ENCODE measurements at regions not wholly inside any gene's neighbourhood (a gene's known extent, or its start where the extent isn't known, plus 50 kb on each side); places are given as distances from the start of the nearest gene placed in this dataset.

GRCh38 chr9:742914-743589 lies 98.4 kb upstream of the DMRT1 start:
- TF ChIP-seq CTCF (conservative IDR thresholded peaks at IDR 0.05 in 1 of 2, IDR thresholded peaks at IDR 0.05 in 1 of 2; ENCODE audit: low read depth in 1 of 2, low read length in 2 of 2) (no peak), EZH2 (IDR thresholded peaks at IDR 0.05; ENCODE audit: low read length, missing control alignments) (no peak)
- no peaks in the 10 kb centered on the region for H4K20me1 ChIP-seq (ENCODE audit: control insufficient read depth, extremely low read depth, insufficient read depth, low read length)
- peaks cover 14% of the 10 kb centered on the region for H3K4me1 ChIP-seq (ENCODE audit: control insufficient read depth, extremely low read depth, insufficient read depth, low read length)
- no peaks in the 10 kb centered on the region for H3K9me3 ChIP-seq (ENCODE audit: control insufficient read depth, insufficient read depth, low read depth, low read length)
- no peak overlapping the region for H3K27ac ChIP-seq (ENCODE audit: insufficient read depth, low read length)
- peaks cover 14% of the 10 kb centered on the region for H3K36me3 ChIP-seq (ENCODE audit: control insufficient read depth, insufficient read depth, low read length)
- H3K9ac ChIP-seq (ENCODE audit: insufficient read depth, low read length): no peak overlapping the region
- H3K4me2 ChIP-seq (ENCODE audit: extremely low read depth, insufficient read depth, low read length): no peak overlapping the region
- H3K4me3 ChIP-seq (replicated peaks in 1 of 4; ENCODE audit: control extremely low read depth in 1 of 4, insufficient read depth in 1 of 4, low read depth in 3 of 4, low read length in 4 of 4): no peak overlapping the region
- H2AFZ ChIP-seq (ENCODE audit: low read length): no peak overlapping the region
- H3K27me3 ChIP-seq (ENCODE audit: control insufficient read depth, insufficient read depth, low read length): no peaks in the 10 kb centered on the region
- H3K79me2 ChIP-seq (ENCODE audit: control insufficient read depth, insufficient read depth, low read length): no peaks in the 10 kb centered on the region
- DNase-seq (ENCODE audit: low read depth in 2 of 2): no peak

- Histone ChIP-seq H3K4me1 (ENCODE audit: control insufficient read depth, extremely low read depth, insufficient read depth, low read length) (peaks cover 7% of the 10 kb centered on the region), H2AFZ (ENCODE audit: low read length) (no peak overlapping the region), H4K20me1 (ENCODE audit: control insufficient read depth, extremely low read depth, insufficient read depth, low read length) (no peaks in the 10 kb centered on the region), H3K79me2 (ENCODE audit: control insufficient read depth, insufficient read depth, low read length) (no peaks in the 10 kb centered on the region), H3K4me2 (ENCODE audit: extremely low read depth, insufficient read depth, low read length) (no peak overlapping the region), H3K27ac (ENCODE audit: insufficient read depth, low read length) (no peak overlapping the region), H3K36me3 (ENCODE audit: control insufficient read depth, insufficient read depth, low read length) (peaks cover 14% of the 10 kb centered on the region), H3K27me3 (ENCODE audit: control insufficient read depth, insufficient read depth, low read length) (no peaks in the 10 kb centered on the region), H3K4me3 (replicated peaks in 1 of 4; ENCODE audit: control extremely low read depth in 1 of 4, insufficient read depth in 1 of 4, low read depth in 3 of 4, low read length in 4 of 4) (no peak overlapping the region), H3K9ac (ENCODE audit: insufficient read depth, low read length) (no peak overlapping the region), H3K9me3 (ENCODE audit: control insufficient read depth, insufficient read depth, low read depth, low read length) (no peaks in the 10 kb centered on the region)
- DNase-seq (ENCODE audit: low read depth in 2 of 2): no peak
- no peak for TF ChIP-seq EZH2 (IDR thresholded peaks at IDR 0.05; ENCODE audit: low read length, missing control alignments)
- TF ChIP-seq CTCF (conservative IDR thresholded peaks at IDR 0.05 in 1 of 2, IDR thresholded peaks at IDR 0.05 in 1 of 2; ENCODE audit: low read depth in 1 of 2, low read length in 2 of 2): no peak
These were observed 97.3 kb upstream of the DMRT1 start for GRCh38 chr9:744046-744712.

- Histone ChIP-seq H3K9me3 (ENCODE audit: control insufficient read depth, insufficient read depth, low read depth, low read length) (no peaks in the 10 kb centered on the region), H3K4me1 (ENCODE audit: control insufficient read depth, extremely low read depth, insufficient read depth, low read length) (no peaks in the 10 kb centered on the region), H3K27me3 (ENCODE audit: control insufficient read depth, insufficient read depth, low read length) (no peaks in the 10 kb centered on the region), H3K79me2 (ENCODE audit: control insufficient read depth, insufficient read depth, low read length) (no peaks in the 10 kb centered on the region), H4K20me1 (ENCODE audit: control insufficient read depth, extremely low read depth, insufficient read depth, low read length) (no peaks in the 10 kb centered on the region), H3K9ac (ENCODE audit: insufficient read depth, low read length) (no peak overlapping the region), H2AFZ (ENCODE audit: low read length) (no peak overlapping the region), H3K27ac (ENCODE audit: insufficient read depth, low read length) (no peak overlapping the region), H3K4me3 (replicated peaks in 1 of 4; ENCODE audit: control extremely low read depth in 1 of 4, insufficient read depth in 1 of 4, low read depth in 3 of 4, low read length in 4 of 4) (no peak overlapping the region), H3K4me2 (ENCODE audit: extremely low read depth, insufficient read depth, low read length) (no peak overlapping the region), H3K36me3 (ENCODE audit: control insufficient read depth, insufficient read depth, low read length) (peaks cover 14% of the 10 kb centered on the region)
- TF ChIP-seq CTCF (conservative IDR thresholded peaks at IDR 0.05 in 1 of 2, IDR thresholded peaks at IDR 0.05 in 1 of 2; ENCODE audit: low read depth in 1 of 2, low read length in 2 of 2): no peak
- TF ChIP-seq EZH2 (IDR thresholded peaks at IDR 0.05; ENCODE audit: low read length, missing control alignments): no peak
- DNase-seq (ENCODE audit: low read depth in 2 of 2): peak in 1 of 2 donors; percentile 30
These were observed 96.6 kb upstream of the DMRT1 start for GRCh38 chr9:744790-745484.

All from fibroblast of lung (primary cell).